HCT116 (cell line): ENCODE measurements at regions not wholly inside any gene's neighbourhood (a gene's known extent, or its start where the extent isn't known, plus 50 kb on each side); places are given as distances from the start of the nearest gene placed in this dataset.

Experiments used
- ATAC-seq: fragments of 200-7000 bp; cut with Tn5 transposase; 2 replicates; pipeline ENCODE4 v1.9.1; 2020; ENCODE audit warnings: mild to moderate bottlenecking, moderate library complexity
- BruUV-seq: library from RNA; stranded (reverse); fragments of 400-500 nt; replicated peaks from 2 replicates; lab custom pipeline; 2021; lab: Mats Ljungman, UMichigan
- CTCF ChIA-PET: fragments of 300-600 bp; sonication (Branson Sonifier 250); formaldehyde crosslinking; loops from one replicate; lab custom pipeline; 2021; ENCODE audit warnings: antibody characterized with exemption; lab: Charles Lee
- POLR2A ChIA-PET: fragments of 300-600, 350-600 bp; sonication (Branson Sonifier 250); formaldehyde crosslinking; loops from one replicate; lab custom pipeline; 2021; ENCODE audit warnings: antibody characterized with exemption; lab: Charles Lee
- RAD21 ChIA-PET, 2 experiments: fragments of 300-600 bp; sonication (Branson Sonifier 250); formaldehyde crosslinking; loops; one replicate each; lab custom pipeline; 2023; ENCODE audit warnings: low total read pairs in 2 of 2; ENCODE audit not compliant: uncharacterized antibody in 2 of 2, unreplicated experiment in 2 of 2, low non-redundant PET in 1 of 2; lab: Charles Lee
- DNase-seq: peaks from one replicate; pipeline ENCODE4 v3.0.0-alpha.2; 2010; ENCODE audit warnings: low read depth, low spot score
- H2AFZ ChIP-seq: fragments of 200-600 bp; shearing (Covaris generic), sonication (generic); 2 replicates; pipeline ENCODE4 v1.6.1; 2017; ENCODE audit warnings: low read depth, mixed run types, mixed read lengths, antibody characterized with exemption, low read length; ENCODE audit not compliant: poor library complexity, severe bottlenecking
- H3K27ac ChIP-seq: 2 replicates; pipeline ENCODE4 v1.5.1; 2012; ENCODE audit warnings: low read depth, low read length
- H3K27me3 ChIP-seq: fragments of 200-600 bp; sonication (generic); 2 replicates; pipeline ENCODE4 v1.6.1; 2016; ENCODE audit warnings: mixed run types, low read length, mixed read lengths; ENCODE audit not compliant: insufficient read depth
- H3K36me3 ChIP-seq, 2 experiments: fragments of 200-500 bp in 1 of 2; fragments of 200-600 bp in 1 of 2; sonication (Bioruptor generic) in 1 of 2; sonication (generic) in 1 of 2; 2 replicates each; pipeline versions ENCODE4 v1.5.1 to v1.6.1; 2014 to 2016; ENCODE audit warnings: low read length in 2 of 2, inconsistent platforms in 1 of 2, mixed read lengths in 1 of 2, mixed run types in 1 of 2; ENCODE audit not compliant: insufficient read depth in 2 of 2, control insufficient read depth in 1 of 2
- H3K4me1 ChIP-seq, 2 experiments: fragments of 200-600 bp in 1 of 2; sonication (generic) in 1 of 2; 2 replicates each; pipeline versions ENCODE4 v1.5.1 to v1.6.1; 2012 to 2017; ENCODE audit warnings: low read length in 2 of 2, inconsistent platforms in 1 of 2, mild to moderate bottlenecking in 1 of 2, mixed read lengths in 1 of 2, mixed run types in 1 of 2, moderate library complexity in 1 of 2; ENCODE audit not compliant: insufficient read depth in 2 of 2, control insufficient read depth in 1 of 2
- H3K4me2 ChIP-seq: fragments of 200-600 bp; sonication (generic); 2 replicates; pipeline ENCODE4 v1.6.1; 2017; ENCODE audit warnings: mixed run types, low read length, mixed read lengths
- H3K4me3 ChIP-seq, 2 experiments: fragments of 200-600 bp in 1 of 2; sonication (generic) in 1 of 2; replicated peaks in 1 of 2; 2 replicates each; pipeline ENCODE4 v1.5.1; 2011 to 2016; ENCODE audit warnings: low read length in 2 of 2, control low read depth in 1 of 2, low read depth in 1 of 2, mild to moderate bottlenecking in 1 of 2, mixed read lengths in 1 of 2, mixed run types in 1 of 2
- H3K79me2 ChIP-seq: fragments of 200-600 bp; sonication (generic); 2 replicates; pipeline ENCODE4 v1.6.1; 2017; ENCODE audit warnings: mild to moderate bottlenecking, mixed run types, low read length, moderate library complexity, mixed read lengths; ENCODE audit not compliant: insufficient read depth
- H3K9ac ChIP-seq: fragments of 200-600 bp; sonication (generic); 2 replicates; pipeline ENCODE4 v1.6.1; 2016; ENCODE audit warnings: low read length, mixed read lengths
- H3K9me2 ChIP-seq: fragments of 200-600 bp; sonication (generic), shearing (Covaris generic); 2 replicates; pipeline ENCODE4 v1.6.1; 2017; ENCODE audit warnings: mixed run types, mild to moderate bottlenecking, moderate library complexity; ENCODE audit not compliant: insufficient read depth
- H3K9me3 ChIP-seq, 2 experiments: fragments of 200-500 bp in 1 of 2; fragments of 200-600 bp in 1 of 2; sonication (Bioruptor generic) in 1 of 2; sonication (generic) in 1 of 2; 2 replicates each; pipeline ENCODE4 v1.6.1; 2014 to 2017; ENCODE audit warnings: low read length in 2 of 2, mixed read lengths in 2 of 2, inconsistent platforms in 1 of 2, low read depth in 1 of 2, mild to moderate bottlenecking in 1 of 2, mixed run types in 1 of 2, moderate library complexity in 1 of 2; ENCODE audit not compliant: control insufficient read depth in 1 of 2, insufficient read depth in 1 of 2
- H4K20me1 ChIP-seq: fragments of 200-600 bp; sonication (generic), shearing (Covaris generic); 2 replicates; pipeline ENCODE4 v1.6.1; 2017; ENCODE audit warnings: mixed run types, mild to moderate bottlenecking, moderate library complexity; ENCODE audit not compliant: insufficient read depth
- ATF3 ChIP-seq: IDR thresholded peaks from 2 replicates; pipeline ENCODE4 v1.6.1; 2012
- CBX3 ChIP-seq: IDR thresholded peaks from 2 replicates; pipeline ENCODE4 v1.6.1; 2012; ENCODE audit warnings: low read depth
- CTCF ChIP-seq, 3 experiments: fragments of 200-600 bp in 1 of 3; sonication (generic) in 1 of 3; IDR thresholded peaks in 2 of 3; conservative IDR thresholded peaks in 1 of 3; 2 replicates each; pipeline ENCODE4 v1.5.1; 2012 to 2017; ENCODE audit warnings: low read depth in 2 of 3, low read length in 2 of 3, antibody characterized with exemption in 1 of 3, borderline replicate concordance in 1 of 3, control low read depth in 1 of 3, mild to moderate bottlenecking in 1 of 3, mixed read lengths in 1 of 3, mixed run types in 1 of 3, moderate library complexity in 1 of 3; ENCODE audit not compliant: insufficient read depth in 1 of 3
- ELF1 ChIP-seq: IDR thresholded peaks from 2 replicates; pipeline ENCODE4 v1.6.1; 2012; ENCODE audit warnings: low read depth, borderline replicate concordance
- EZH2 ChIP-seq: fragments of 200-600 bp; sonication (generic); IDR thresholded peaks from 2 replicates; pipeline ENCODE4 v1.6.1; 2017; ENCODE audit warnings: antibody characterized with exemption, mixed run types
- EZH2phosphoT487 ChIP-seq: fragments of 200-600 bp; IDR thresholded peaks from 2 replicates; pipeline ENCODE4 v1.6.1; 2018; ENCODE audit warnings: antibody characterized with exemption, borderline replicate concordance
- FOSL1 ChIP-seq: IDR thresholded peaks from 2 replicates; pipeline ENCODE4 v1.6.1; 2012; ENCODE audit warnings: low read depth
- JUND ChIP-seq: IDR thresholded peaks from 2 replicates; pipeline ENCODE4 v1.6.1; 2012
- MAX ChIP-seq: IDR thresholded peaks from 2 replicates; pipeline ENCODE4 v1.6.1; 2012
- POLR2AphosphoS5 ChIP-seq: IDR thresholded peaks from 2 replicates; pipeline ENCODE4 v1.6.1; 2011; ENCODE audit warnings: mild to moderate bottlenecking, low read depth, low read length, moderate library complexity
- SIN3A ChIP-seq: IDR thresholded peaks from 2 replicates; pipeline ENCODE4 v1.6.1; 2012; ENCODE audit warnings: low read depth
- SRF ChIP-seq: IDR thresholded peaks from 2 replicates; pipeline ENCODE4 v1.6.1; 2012; ENCODE audit warnings: low read depth
- YY1 ChIP-seq: IDR thresholded peaks from 2 replicates; pipeline ENCODE4 v1.6.1; 2011; ENCODE audit warnings: low read length, low read depth, moderate library complexity, mild to moderate bottlenecking; ENCODE audit not compliant: insufficient replicate concordance; ENCODE audit errors: extremely low read depth
- intact Hi-C: fragments of 100-400 bp; cut with micrococcal nuclease; formaldehyde crosslinking; loops from 2 replicates; pipeline ENCODE4 v1.10.0; 2022

- no TSS peak for BruUV-seq
- CTCF ChIA-PET: no interaction called here
Observed at GRCh38 chr6:6897140-6897539, 210.6 kb upstream of the RREB1 start.

More at GRCh38 chr6:6897140-6897539, 210.6 kb upstream of the RREB1 start:
- intact Hi-C loops: no loop called here
- Histone ChIP-seq H3K9ac (no peak overlapping the region), H3K9me2 (no peaks in the 10 kb centered on the region), H3K4me1 (peaks cover 0 to 10% of the 10 kb centered on the region in 2 experiments; a peak in 2 of 4 replicates), H3K4me2 (no peak overlapping the region), H3K9me3 (no peaks in the 10 kb centered on the region), H3K27ac (no peak overlapping the region), H2AFZ (no peak overlapping the region), H4K20me1 (no peaks in the 10 kb centered on the region), H3K27me3 (no peaks in the 10 kb centered on the region), H3K79me2 (no peaks in the 10 kb centered on the region), H3K4me3 (no peak overlapping the region), H3K36me3 (no peaks in the 10 kb centered on the region)
- ChIA-PET RAD21 (no interaction called here), POLR2A (no interaction called here)
- ATAC-seq (no peak), DNase-seq (no peak)
- no peak for TF ChIP-seq MAX
- no peak for TF ChIP-seq FOSL1
- no peak for TF ChIP-seq EZH2phosphoT487
- no peak for TF ChIP-seq ELF1
- TF ChIP-seq SIN3A: no peak
- TF ChIP-seq EZH2: no peak
- no peak for TF ChIP-seq SRF
- no peak for TF ChIP-seq CBX3
- no peak for TF ChIP-seq POLR2AphosphoS5
- no peak for TF ChIP-seq CTCF (IDR thresholded peaks at IDR 0.05 in 2 of 3, conservative IDR thresholded peaks at IDR 0.05 in 1 of 3; ENCODE audit: borderline replicate concordance in 1 of 3, insufficient read depth in 1 of 3, low read depth in 2 of 3, low read length in 2 of 3)
- no peak for TF ChIP-seq YY1
- TF ChIP-seq ATF3: no peak
- no peak for TF ChIP-seq JUND
